ENCODE measurements at regions not wholly inside any gene's neighbourhood (a gene's known extent, or its start where the extent isn't known, plus 50 kb on each side); places are given as distances from the start of the nearest gene placed in this dataset.
A peak's percentile ranks its signal among the peaks of the same experiment; 100 is the strongest.

DNA sequence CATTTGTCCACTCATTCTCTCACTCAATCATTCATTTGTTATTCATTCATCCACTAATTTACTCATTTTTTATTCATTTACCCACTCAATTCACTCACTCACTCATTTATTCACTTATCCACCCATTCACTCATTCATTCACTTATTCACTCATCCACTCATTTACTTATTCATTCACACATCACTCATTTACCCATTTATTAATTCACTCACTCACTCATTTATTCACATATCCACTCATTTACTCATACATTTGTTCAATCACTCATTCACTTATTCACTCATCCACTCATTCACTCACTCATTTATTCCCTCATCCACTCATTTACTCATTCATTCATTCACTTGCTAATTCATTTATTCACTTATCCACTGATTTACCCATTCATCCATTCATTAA, 129.1 kb downstream of the TTLL2 start:
- no peak overlapping the region for H3K4me2 ChIP-seq (ENCODE audit: low read depth, low read length)
- CTCF ChIA-PET (ENCODE audit: low intra/inter-chr PET ratio, low total read pairs), result no interaction called here
- ATAC-seq (no peak), FAIRE-seq (no peak), DNase-seq (ENCODE audit: low spot score) (no peak)
- POLR2A ChIA-PET, result no interaction called here
- H2AFZ ChIP-seq (ENCODE audit: low read length), result no peak overlapping the region
- H3K4me3 ChIP-seq (replicated peaks in 1 of 3; ENCODE audit: insufficient read depth in 1 of 3, low read depth in 2 of 3, low read length in 3 of 3), result no peak overlapping the region
- intact Hi-C loops (cut with micrococcal nuclease; ENCODE audit: unreplicated experiment), result no loop called here
- no TSS peak for BruUV-seq (replicated peaks)
- H3K4me1 ChIP-seq (ENCODE audit: insufficient read depth, low read length), result no peaks in the 10 kb centered on the region
- no peaks in the 10 kb centered on the region for H3K79me2 ChIP-seq (ENCODE audit: insufficient read depth, low read length)
- in situ Hi-C loops (cut with HindIII; ENCODE audit: extremely low pct_ligation_motif_present, low pct_unique_long_range_greater_than_20kb), result no loop called here
- no peak overlapping the region for H3K27ac ChIP-seq (ENCODE audit: extremely low read length, insufficient read depth, low read length)
- H4K20me1 ChIP-seq (ENCODE audit: insufficient read depth, low read length), result no peaks in the 10 kb centered on the region
- H3K27me3 ChIP-seq (ENCODE audit: control insufficient read depth in 1 of 2, insufficient read depth in 2 of 2, low read length in 2 of 2), result peaks cover 0 to 14% of the 10 kb centered on the region in 2 experiments; a peak in 2 of 5 replicates
- H3K9ac ChIP-seq (ENCODE audit: insufficient read depth, low read depth, low read length), result no peak overlapping the region
- no peaks in the 10 kb centered on the region for H3K9me3 ChIP-seq (ENCODE audit: low read length)
- no peaks in the 10 kb centered on the region for H3K36me3 ChIP-seq (replicated peaks in 1 of 2; ENCODE audit: control insufficient read depth in 1 of 2, insufficient read depth in 2 of 2, low read length in 2 of 2)
- TF ChIP-seq ZNF34 (CRISPR knock-in tag; IDR thresholded peaks at IDR 0.05; ENCODE audit: borderline replicate concordance) (no peak), NFE2L2 (IDR thresholded peaks at IDR 0.05; ENCODE audit: low read length) (no peak), SRSF9 (IDR thresholded peaks at IDR 0.05; ENCODE audit: borderline replicate concordance, insufficient read depth, low read depth, low read length, poor library complexity, severe bottlenecking) (no peak), ZNF782 (CRISPR knock-in tag; IDR thresholded peaks at IDR 0.05; ENCODE audit: borderline replicate concordance) (no peak), CEBPG (CRISPR knock-in tag; IDR thresholded peaks at IDR 0.05) (no peak), ZNF841 (CRISPR knock-in tag; IDR thresholded peaks at IDR 0.05; ENCODE audit: borderline replicate concordance) (no peak), ZNF24 (IDR thresholded peaks at IDR 0.05) (no peak), ZNF207 (IDR thresholded peaks at IDR 0.05; ENCODE audit: borderline replicate concordance) (0 out of 2 replicates have a peak, but pooled peaks have one; percentile 83), E2F5 (CRISPR knock-in tag; conservative IDR thresholded peaks at IDR 0.05) (no peak)
- TF ChIP-seq, protein P1, sequence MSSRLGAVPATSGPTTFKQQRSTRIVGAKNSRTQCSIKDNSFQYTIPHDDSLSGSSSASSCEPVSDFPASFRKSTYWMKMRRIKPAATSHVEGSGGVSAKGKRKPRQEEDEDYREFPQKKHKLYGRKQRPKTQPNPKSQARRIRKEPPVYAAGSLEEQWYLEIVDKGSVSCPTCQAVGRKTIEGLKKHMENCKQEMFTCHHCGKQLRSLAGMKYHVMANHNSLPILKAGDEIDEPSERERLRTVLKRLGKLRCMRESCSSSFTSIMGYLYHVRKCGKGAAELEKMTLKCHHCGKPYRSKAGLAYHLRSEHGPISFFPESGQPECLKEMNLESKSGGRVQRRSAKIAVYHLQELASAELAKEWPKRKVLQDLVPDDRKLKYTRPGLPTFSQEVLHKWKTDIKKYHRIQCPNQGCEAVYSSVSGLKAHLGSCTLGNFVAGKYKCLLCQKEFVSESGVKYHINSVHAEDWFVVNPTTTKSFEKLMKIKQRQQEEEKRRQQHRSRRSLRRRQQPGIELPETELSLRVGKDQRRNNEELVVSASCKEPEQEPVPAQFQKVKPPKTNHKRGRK (CRISPR knock-in tag; IDR thresholded peaks at IDR 0.05), result no peak
- TF ChIP-seq, protein P2, sequence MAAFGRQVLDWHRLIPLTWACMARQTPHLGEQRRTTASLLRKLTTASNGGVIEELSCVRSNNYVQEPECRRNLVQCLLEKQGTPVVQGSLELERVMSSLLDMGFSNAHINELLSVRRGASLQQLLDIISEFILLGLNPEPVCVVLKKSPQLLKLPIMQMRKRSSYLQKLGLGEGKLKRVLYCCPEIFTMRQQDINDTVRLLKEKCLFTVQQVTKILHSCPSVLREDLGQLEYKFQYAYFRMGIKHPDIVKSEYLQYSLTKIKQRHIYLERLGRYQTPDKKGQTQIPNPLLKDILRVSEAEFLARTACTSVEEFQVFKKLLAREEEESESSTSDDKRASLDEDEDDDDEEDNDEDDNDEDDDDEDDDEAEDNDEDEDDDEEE (CRISPR knock-in tag; IDR thresholded peaks at IDR 0.05), result no peak
- TF ChIP-seq, protein P3, sequence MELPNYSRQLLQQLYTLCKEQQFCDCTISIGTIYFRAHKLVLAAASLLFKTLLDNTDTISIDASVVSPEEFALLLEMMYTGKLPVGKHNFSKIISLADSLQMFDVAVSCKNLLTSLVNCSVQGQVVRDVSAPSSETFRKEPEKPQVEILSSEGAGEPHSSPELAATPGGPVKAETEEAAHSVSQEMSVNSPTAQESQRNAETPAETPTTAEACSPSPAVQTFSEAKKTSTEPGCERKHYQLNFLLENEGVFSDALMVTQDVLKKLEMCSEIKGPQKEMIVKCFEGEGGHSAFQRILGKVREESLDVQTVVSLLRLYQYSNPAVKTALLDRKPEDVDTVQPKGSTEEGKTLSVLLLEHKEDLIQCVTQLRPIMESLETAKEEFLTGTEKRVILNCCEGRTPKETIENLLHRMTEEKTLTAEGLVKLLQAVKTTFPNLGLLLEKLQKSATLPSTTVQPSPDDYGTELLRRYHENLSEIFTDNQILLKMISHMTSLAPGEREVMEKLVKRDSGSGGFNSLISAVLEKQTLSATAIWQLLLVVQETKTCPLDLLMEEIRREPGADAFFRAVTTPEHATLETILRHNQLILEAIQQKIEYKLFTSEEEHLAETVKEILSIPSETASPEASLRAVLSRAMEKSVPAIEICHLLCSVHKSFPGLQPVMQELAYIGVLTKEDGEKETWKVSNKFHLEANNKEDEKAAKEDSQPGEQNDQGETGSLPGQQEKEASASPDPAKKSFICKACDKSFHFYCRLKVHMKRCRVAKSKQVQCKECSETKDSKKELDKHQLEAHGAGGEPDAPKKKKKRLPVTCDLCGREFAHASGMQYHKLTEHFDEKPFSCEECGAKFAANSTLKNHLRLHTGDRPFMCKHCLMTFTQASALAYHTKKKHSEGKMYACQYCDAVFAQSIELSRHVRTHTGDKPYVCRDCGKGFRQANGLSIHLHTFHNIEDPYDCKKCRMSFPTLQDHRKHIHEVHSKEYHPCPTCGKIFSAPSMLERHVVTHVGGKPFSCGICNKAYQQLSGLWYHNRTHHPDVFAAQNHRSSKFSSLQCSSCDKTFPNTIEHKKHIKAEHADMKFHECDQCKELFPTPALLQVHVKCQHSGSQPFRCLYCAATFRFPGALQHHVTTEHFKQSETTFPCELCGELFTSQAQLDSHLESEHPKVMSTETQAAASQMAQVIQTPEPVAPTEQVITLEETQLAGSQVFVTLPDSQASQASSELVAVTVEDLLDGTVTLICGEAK (IDR thresholded peaks at IDR 0.05), result 0 out of 2 replicates have a peak, but pooled peaks have one; percentile 3
- TF ChIP-seq, protein P3 (CRISPR knock-in tag; IDR thresholded peaks at IDR 0.05), result no peak
